Tibial artery (tissue), 4 donors: ENCODE measurements at regions not wholly inside any gene's neighbourhood (a gene's known extent, or its start where the extent isn't known, plus 50 kb on each side); places are given as distances from the start of the nearest gene placed in this dataset.

ENCODE experiments used
- DNase-seq, 2 donors: peaks; one replicate each; pipeline ENCODE4 v3.0.0-alpha.2; 2019
- H3K27ac ChIP-seq, 2 donors: fragments of 200-600 bp; sonication (generic) in 1 of 2; 1 replicate in 1 of 2; 2 replicates in 1 of 2; pipeline ENCODE4 v1.5.1; 2018 to 2019; ENCODE audit warnings: mild to moderate bottlenecking in 1 of 2
- H3K27me3 ChIP-seq, 2 donors: fragments of 200-600 bp; sonication (generic) in 1 of 2; one replicate each; pipeline versions ENCODE4 v1.5.1 to v1.6.0; 2016 to 2019
- H3K36me3 ChIP-seq, 3 donors: fragments of 200-600 bp; sonication (generic) in 2 of 3; one replicate each; pipeline ENCODE4 v1.5.1; 2016 to 2019; ENCODE audit warnings: mild to moderate bottlenecking in 2 of 3
- H3K4me1 ChIP-seq, 4 donors: fragments of 200-600 bp; sonication (generic) in 2 of 4; 1 replicate in 3 of 4; 2 replicates in 1 of 4; pipeline ENCODE4 v1.5.1; 2016 to 2019
- H3K4me3 ChIP-seq, 2 donors: fragments of 200-600 bp; sonication (generic) in 1 of 2; 1 replicate in 1 of 2; 2 replicates in 1 of 2; pipeline ENCODE4 v1.5.1; 2018 to 2019; ENCODE audit warnings: mild to moderate bottlenecking in 2 of 2
- H3K9me3 ChIP-seq, 3 donors: fragments of 200-600 bp; sonication (generic) in 1 of 3; one replicate each; pipeline ENCODE4 v1.5.1; 2016 to 2019
- intact Hi-C: fragments of 100-400 bp; cut with DNase I; formaldehyde crosslinking; loops from one replicate; pipeline ENCODE4 v1.15.0; 2023; ENCODE audit warnings: low total_unique reads
- TF ChIP-seq, protein P1 (sequence below), 2 experiments: fragments of 200-600 bp in 1 of 2; fragments of 450-650 bp in 1 of 2; IDR thresholded peaks; one replicate each; pipeline ENCODE4 v1.5.1; 2017 to 2019; ENCODE audit warnings: antibody characterized with exemption in 2 of 2, mild to moderate bottlenecking in 1 of 2, moderate library complexity in 1 of 2

DNA sequence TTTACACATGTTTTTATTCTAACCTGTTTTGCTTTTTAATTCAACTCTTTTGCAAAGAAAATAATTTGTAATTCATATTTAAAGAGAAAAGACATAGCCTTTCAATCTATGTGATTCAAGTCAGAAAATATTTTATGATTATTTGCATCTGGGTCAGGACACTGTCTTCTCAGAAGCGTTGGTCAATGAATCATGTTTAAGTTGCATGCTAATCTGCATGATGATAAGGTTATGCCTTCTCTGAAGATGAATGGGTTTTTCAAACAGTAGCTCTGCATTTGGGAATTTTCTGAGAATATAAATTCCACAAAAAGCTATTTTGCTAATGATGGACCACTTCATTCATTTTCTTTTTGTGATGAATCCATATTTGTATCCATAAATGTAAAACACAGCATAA, 282.5 kb downstream of the TMA16 start:
- Histone ChIP-seq H3K4me3 (no peak overlapping the region), H3K36me3 (no peaks in the 10 kb centered on the region), H3K27me3 (no peaks in the 10 kb centered on the region), H3K9me3 (no peaks in the 10 kb centered on the region), H3K4me1 (no peaks in the 10 kb centered on the region), H3K27ac (no peak overlapping the region)
- TF ChIP-seq, protein P1, sequence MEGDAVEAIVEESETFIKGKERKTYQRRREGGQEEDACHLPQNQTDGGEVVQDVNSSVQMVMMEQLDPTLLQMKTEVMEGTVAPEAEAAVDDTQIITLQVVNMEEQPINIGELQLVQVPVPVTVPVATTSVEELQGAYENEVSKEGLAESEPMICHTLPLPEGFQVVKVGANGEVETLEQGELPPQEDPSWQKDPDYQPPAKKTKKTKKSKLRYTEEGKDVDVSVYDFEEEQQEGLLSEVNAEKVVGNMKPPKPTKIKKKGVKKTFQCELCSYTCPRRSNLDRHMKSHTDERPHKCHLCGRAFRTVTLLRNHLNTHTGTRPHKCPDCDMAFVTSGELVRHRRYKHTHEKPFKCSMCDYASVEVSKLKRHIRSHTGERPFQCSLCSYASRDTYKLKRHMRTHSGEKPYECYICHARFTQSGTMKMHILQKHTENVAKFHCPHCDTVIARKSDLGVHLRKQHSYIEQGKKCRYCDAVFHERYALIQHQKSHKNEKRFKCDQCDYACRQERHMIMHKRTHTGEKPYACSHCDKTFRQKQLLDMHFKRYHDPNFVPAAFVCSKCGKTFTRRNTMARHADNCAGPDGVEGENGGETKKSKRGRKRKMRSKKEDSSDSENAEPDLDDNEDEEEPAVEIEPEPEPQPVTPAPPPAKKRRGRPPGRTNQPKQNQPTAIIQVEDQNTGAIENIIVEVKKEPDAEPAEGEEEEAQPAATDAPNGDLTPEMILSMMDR (IDR thresholded peaks at IDR 0.05): no peak
- intact Hi-C loops: no loop called here
- DNase-seq: no peak

DNA sequence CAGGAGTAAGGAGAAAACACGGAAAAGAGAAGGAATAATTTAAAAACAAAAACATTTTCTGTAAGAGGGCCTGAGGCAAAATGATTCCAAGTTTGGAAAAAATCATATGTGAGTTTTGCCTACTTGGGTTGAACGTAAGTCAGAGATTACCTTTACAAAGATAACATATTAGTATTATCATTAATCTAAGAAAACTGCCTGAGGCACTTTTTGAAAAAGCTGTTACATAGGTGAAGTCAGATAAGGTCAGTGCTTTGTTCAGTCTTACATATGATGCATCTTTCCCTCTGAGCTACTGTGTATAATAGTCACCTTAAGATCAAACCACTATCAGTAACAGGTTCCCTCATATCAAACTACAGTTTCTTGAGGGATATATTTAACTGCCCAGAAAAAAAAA, 287.2 kb downstream of the TMA16 start:
- H3K27me3 ChIP-seq: no peaks in the 10 kb centered on the region
- no peak overlapping the region for H3K27ac ChIP-seq
- no peaks in the 10 kb centered on the region for H3K9me3 ChIP-seq
- no peaks in the 10 kb centered on the region for H3K4me1 ChIP-seq
- TF ChIP-seq, protein P1 (IDR thresholded peaks at IDR 0.05): no peak
- no peak for DNase-seq
- H3K4me3 ChIP-seq: no peak overlapping the region
- no peaks in the 10 kb centered on the region for H3K36me3 ChIP-seq
- intact Hi-C loops: no loop called here

DNA sequence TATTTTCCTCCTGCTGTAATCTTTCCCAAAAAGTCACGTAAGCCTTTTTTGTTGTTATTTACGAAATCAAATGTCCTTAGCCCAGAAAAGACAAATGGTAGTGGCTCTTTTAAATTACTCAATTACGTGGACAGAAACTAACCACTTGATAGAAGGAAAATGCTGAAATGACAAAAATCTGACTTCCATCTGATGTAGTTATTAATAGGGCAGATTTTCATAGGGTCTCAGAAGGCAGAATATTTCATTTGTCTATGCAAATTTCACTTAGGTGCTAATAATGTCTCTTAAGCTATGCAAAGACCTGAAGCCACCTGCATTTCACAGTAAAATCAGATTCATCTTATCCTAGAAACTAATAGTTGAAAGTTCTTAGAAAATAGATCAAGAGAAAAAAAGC, 295.7 kb downstream of the TMA16 start:
- Histone ChIP-seq H3K4me3 (no peak overlapping the region), H3K4me1 (no peaks in the 10 kb centered on the region), H3K36me3 (no peaks in the 10 kb centered on the region), H3K27me3 (no peaks in the 10 kb centered on the region), H3K9me3 (no peaks in the 10 kb centered on the region), H3K27ac (no peak overlapping the region)
- intact Hi-C loops: no loop called here
- TF ChIP-seq, protein P1 (IDR thresholded peaks at IDR 0.05): no peak
- no peak for DNase-seq

DNA sequence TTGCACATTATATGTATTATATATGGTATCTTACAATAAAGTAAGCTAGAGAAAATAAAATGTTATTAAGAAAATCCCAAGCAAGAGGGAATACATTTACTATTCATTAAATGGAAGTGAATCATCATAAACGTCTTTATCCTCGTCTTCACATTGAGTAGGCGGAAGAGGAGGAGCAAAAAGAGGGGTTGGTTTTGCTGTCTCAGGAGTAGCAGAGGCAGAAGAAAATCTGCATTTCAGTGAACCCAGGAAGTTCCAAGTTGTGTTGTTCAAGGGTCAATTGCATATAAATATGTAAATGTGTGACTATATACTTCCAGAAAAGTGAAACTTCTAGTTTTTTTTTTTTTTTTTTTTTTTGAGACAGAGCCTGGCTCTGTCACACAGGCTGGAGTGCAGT, 301.4 kb downstream of the TMA16 start:
- Histone ChIP-seq H3K27me3 (no peaks in the 10 kb centered on the region), H3K4me1 (no peaks in the 10 kb centered on the region), H3K9me3 (no peaks in the 10 kb centered on the region), H3K27ac (no peak overlapping the region), H3K36me3 (no peaks in the 10 kb centered on the region), H3K4me3 (no peak overlapping the region)
- no peak for DNase-seq
- TF ChIP-seq, protein P1 (IDR thresholded peaks at IDR 0.05): no peak
- intact Hi-C loops: no loop called here

GRCh38 chr4:163804001-163804400, 309.5 kb downstream of the TMA16 start:
- Histone ChIP-seq H3K9me3 (no peaks in the 10 kb centered on the region), H3K4me3 (no peak overlapping the region), H3K4me1 (no peaks in the 10 kb centered on the region), H3K27ac (no peak overlapping the region), H3K27me3 (no peaks in the 10 kb centered on the region), H3K36me3 (no peaks in the 10 kb centered on the region)
- TF ChIP-seq, protein P1 (IDR thresholded peaks at IDR 0.05): no peak
- DNase-seq: no peak
- intact Hi-C loops: no loop called here

DNA sequence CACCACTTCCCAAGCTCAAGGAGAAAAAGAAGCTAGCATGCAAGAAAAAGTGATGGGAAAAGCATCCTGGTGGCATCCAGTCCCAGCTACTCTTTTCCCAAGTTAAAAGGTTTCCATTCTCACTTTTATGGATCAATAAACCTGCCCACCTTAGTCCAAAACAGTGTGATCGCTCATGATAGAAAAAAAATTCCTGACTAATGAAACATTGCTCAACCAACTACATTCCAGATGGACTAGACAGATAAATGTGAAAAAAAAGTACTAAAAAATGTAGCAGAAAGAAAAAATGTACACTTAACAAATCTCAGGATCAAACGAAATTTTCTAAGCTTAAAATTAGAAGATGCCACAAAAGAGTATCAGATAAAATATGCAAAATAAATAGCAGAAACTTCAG, 312.2 kb downstream of the TMA16 start:
- Histone ChIP-seq H3K36me3 (no peaks in the 10 kb centered on the region), H3K9me3 (no peaks in the 10 kb centered on the region), H3K27ac (no peak overlapping the region), H3K4me1 (no peaks in the 10 kb centered on the region), H3K27me3 (no peaks in the 10 kb centered on the region), H3K4me3 (no peak overlapping the region)
- no peak for DNase-seq
- intact Hi-C loops: no loop called here
- TF ChIP-seq, protein P1 (IDR thresholded peaks at IDR 0.05): no peak
